ENCODE measurements at regions not wholly inside any gene's neighbourhood (a gene's known extent, or its start where the extent isn't known, plus 50 kb on each side); places are given as distances from the start of the nearest gene placed in this dataset.

- no peak for TF ChIP-seq CTCF (IDR thresholded peaks at IDR 0.05)
- Histone ChIP-seq H3K4me3 (ENCODE audit: low read depth, low read length) (no peak overlapping the region), H3K4me1 (no peaks in the 10 kb centered on the region), H3K9ac (no peak overlapping the region), H3K27ac (no peak overlapping the region), H2AFZ (no peak overlapping the region), H3K79me2 (no peaks in the 10 kb centered on the region), H3K9me3 (ENCODE audit: control insufficient read depth, low read length) (no peaks in the 10 kb centered on the region), H3K4me2 (ENCODE audit: low read length) (no peak overlapping the region), H3K27me3 (ENCODE audit: control insufficient read depth, insufficient read depth, low read length) (no peaks in the 10 kb centered on the region), H3K36me3 (ENCODE audit: control insufficient read depth, insufficient read depth, low read length) (no peaks in the 10 kb centered on the region)
These were observed 351.5 kb downstream of the KLF12 start for GRCh38 chr13:73782450-73783449.

DNA sequence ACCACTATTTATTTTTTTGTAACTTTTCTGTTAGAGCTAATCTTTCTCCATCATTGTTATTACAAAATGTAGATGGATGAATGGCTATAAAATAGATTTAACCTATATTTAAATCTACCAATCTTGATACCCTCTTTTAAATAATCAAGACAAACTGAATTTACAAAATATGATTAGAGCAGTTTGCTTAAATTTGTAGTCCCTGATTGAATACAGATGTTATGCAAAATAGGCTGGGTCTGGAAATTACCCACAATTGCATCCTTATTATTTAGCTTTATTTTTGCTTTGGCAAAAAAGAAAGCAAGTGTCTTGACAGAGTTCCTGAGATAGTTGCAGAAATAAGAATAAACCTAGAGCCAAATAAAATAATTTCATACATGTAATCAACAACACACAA, 352.8 kb downstream of the KLF12 start:
- no peak overlapping the region for H2AFZ ChIP-seq
- no peaks in the 10 kb centered on the region for H3K79me2 ChIP-seq
- H3K27me3 ChIP-seq (ENCODE audit: control insufficient read depth, insufficient read depth, low read length), result no peaks in the 10 kb centered on the region
- no peak for TF ChIP-seq CTCF (IDR thresholded peaks at IDR 0.05)
- no peak overlapping the region for H3K4me2 ChIP-seq (ENCODE audit: low read length)
- H3K9me3 ChIP-seq (ENCODE audit: control insufficient read depth, low read length), result no peaks in the 10 kb centered on the region
- H3K36me3 ChIP-seq (ENCODE audit: control insufficient read depth, insufficient read depth, low read length), result no peaks in the 10 kb centered on the region
- no peak overlapping the region for H3K9ac ChIP-seq
- H3K4me3 ChIP-seq (ENCODE audit: low read depth, low read length), result no peak overlapping the region
- H3K4me1 ChIP-seq, result no peaks in the 10 kb centered on the region
- H3K27ac ChIP-seq, result no peak overlapping the region

- Histone ChIP-seq H3K9me3 (ENCODE audit: control insufficient read depth, low read length) (no peaks in the 10 kb centered on the region), H3K27ac (no peak overlapping the region), H3K36me3 (ENCODE audit: control insufficient read depth, insufficient read depth, low read length) (no peaks in the 10 kb centered on the region), H2AFZ (no peak overlapping the region), H3K4me3 (ENCODE audit: low read depth, low read length) (no peak overlapping the region), H3K79me2 (no peaks in the 10 kb centered on the region), H3K4me1 (no peaks in the 10 kb centered on the region), H3K4me2 (ENCODE audit: low read length) (no peak overlapping the region), H3K27me3 (ENCODE audit: control insufficient read depth, insufficient read depth, low read length) (no peaks in the 10 kb centered on the region), H3K9ac (no peak overlapping the region)
- no peak for TF ChIP-seq CTCF (IDR thresholded peaks at IDR 0.05)
These were observed 354.3 kb downstream of the KLF12 start for GRCh38 chr13:73779881-73780280.

DNA sequence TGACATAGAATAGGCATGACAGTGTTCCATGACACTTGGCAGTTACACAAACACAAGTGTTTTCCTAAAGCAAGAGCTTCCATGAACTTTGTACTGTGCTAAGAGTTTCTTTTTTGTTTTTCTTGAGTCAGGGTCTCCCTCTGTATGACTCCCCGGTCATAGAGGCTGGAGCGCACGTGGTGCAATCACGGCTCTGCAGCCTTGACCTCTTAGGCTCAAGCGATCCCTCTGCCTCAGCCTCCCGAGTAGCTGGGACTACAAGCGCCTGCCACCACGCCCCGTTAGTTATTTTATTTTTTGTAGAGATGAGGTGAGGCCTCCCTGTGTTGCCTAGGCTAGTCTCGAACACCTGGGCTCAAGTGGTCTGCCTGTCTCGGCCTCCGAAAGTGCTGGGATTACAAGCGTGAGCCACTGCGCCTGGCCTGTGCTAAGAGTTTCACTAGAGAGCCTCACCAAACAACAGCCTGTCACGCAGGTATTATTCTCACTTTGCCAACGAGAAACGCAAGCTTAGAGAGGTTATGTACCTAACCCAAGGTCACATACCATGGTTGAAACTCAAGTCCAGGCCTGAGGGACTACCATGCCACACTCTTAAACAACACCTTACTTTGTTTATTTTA, 355.9 kb downstream of the KLF12 start:
- no peaks in the 10 kb centered on the region for H3K27me3 ChIP-seq (ENCODE audit: control insufficient read depth, insufficient read depth, low read length)
- no peaks in the 10 kb centered on the region for H3K79me2 ChIP-seq
- no peaks in the 10 kb centered on the region for H3K9me3 ChIP-seq (ENCODE audit: control insufficient read depth, low read length)
- H3K27ac ChIP-seq, result no peak overlapping the region
- H3K4me1 ChIP-seq, result no peaks in the 10 kb centered on the region
- TF ChIP-seq CTCF (IDR thresholded peaks at IDR 0.05), result no peak
- H3K9ac ChIP-seq, result no peak overlapping the region
- no peak overlapping the region for H3K4me3 ChIP-seq (ENCODE audit: low read depth, low read length)
- no peak overlapping the region for H2AFZ ChIP-seq
- H3K36me3 ChIP-seq (ENCODE audit: control insufficient read depth, insufficient read depth, low read length), result no peaks in the 10 kb centered on the region
- H3K4me2 ChIP-seq (ENCODE audit: low read length), result no peak overlapping the region
